T-helper 1 cell treated with Interleukin-12 subunit alpha and Interleukin-12 subunit beta and Interleukin-4 antibody, amounts not matched to agents 30 μg/mL and 1 μg/mL, for 36 hours (primary cell): ENCODE measurements at regions not wholly inside any gene's neighbourhood (a gene's known extent, or its start where the extent isn't known, plus 50 kb on each side); places are given as distances from the start of the nearest gene placed in this dataset.
"Not testable (repeated sequence)": the region's sequence is repeated elsewhere in the genome, so short reads cannot be mapped to it uniquely, and the experiment has no call there.

Experiments
- H3K27ac Mint-ChIP-seq: one replicate; pipeline ENCODE4 v1.8.0; 2021; ENCODE audit warnings: mild to moderate bottlenecking, mixed read lengths
- H3K27me3 Mint-ChIP-seq: one replicate; pipeline ENCODE4 v1.8.0; 2021; ENCODE audit warnings: low read depth, mixed read lengths
- H3K36me3 Mint-ChIP-seq: one replicate; pipeline ENCODE4 v1.8.0; 2021; ENCODE audit warnings: low read depth, mixed read lengths
- H3K4me1 Mint-ChIP-seq: one replicate; pipeline ENCODE4 v1.8.0; 2021; ENCODE audit warnings: low read depth, mixed read lengths
- H3K4me3 Mint-ChIP-seq: one replicate; pipeline ENCODE4 v1.8.0; 2021; ENCODE audit warnings: mild to moderate bottlenecking, moderate library complexity, mixed read lengths
- H3K9me3 Mint-ChIP-seq: one replicate; pipeline ENCODE4 v1.8.0; 2021; ENCODE audit warnings: mixed read lengths

- H3K4me3 Mint-ChIP-seq, H3K4me1 Mint-ChIP-seq, H3K27ac Mint-ChIP-seq, H3K27me3 Mint-ChIP-seq, H3K36me3 Mint-ChIP-seq: not testable (repeated sequence)
- peaks cover 51% of the 10 kb centered on the region for H3K9me3 Mint-ChIP-seq
Observed at GRCh38 chr5:82974346-82974745, 102.8 kb downstream of the TMEM167A start.

GRCh38 chr5:82971901-82972300 is 105.3 kb downstream of the TMEM167A start:
- Mint-ChIP-seq H3K27ac (no peak overlapping the region), H3K4me1 (no peaks in the 10 kb centered on the region), H3K4me3 (no peak overlapping the region), H3K9me3 (peaks cover 59% of the 10 kb centered on the region), H3K27me3 (no peaks in the 10 kb centered on the region), H3K36me3 (peaks cover 4% of the 10 kb centered on the region)

GRCh38 chr5:82971034-82971806 is 106.0 kb downstream of the TMEM167A start:
- not testable (repeated sequence) for H3K27ac Mint-ChIP-seq, H3K4me1 Mint-ChIP-seq, H3K36me3 Mint-ChIP-seq, H3K4me3 Mint-ChIP-seq, H3K27me3 Mint-ChIP-seq
- peaks cover 54% of the 10 kb centered on the region for H3K9me3 Mint-ChIP-seq

- not testable (repeated sequence) for H3K4me1 Mint-ChIP-seq, H3K27me3 Mint-ChIP-seq, H3K27ac Mint-ChIP-seq, H3K36me3 Mint-ChIP-seq, H3K4me3 Mint-ChIP-seq
- peaks cover 36% of the 10 kb centered on the region for H3K9me3 Mint-ChIP-seq
Observed at GRCh38 chr5:82969221-82969976, 107.8 kb downstream of the TMEM167A start.

- no peaks in the 10 kb centered on the region for H3K4me1 Mint-ChIP-seq
- H3K9me3 Mint-ChIP-seq: peaks cover 31% of the 10 kb centered on the region
- no peak overlapping the region for H3K27ac Mint-ChIP-seq
- no peak overlapping the region for H3K4me3 Mint-ChIP-seq
- no peaks in the 10 kb centered on the region for H3K27me3 Mint-ChIP-seq
- H3K36me3 Mint-ChIP-seq: no peaks in the 10 kb centered on the region
Observed at GRCh38 chr5:82967072-82967471, 110.1 kb downstream of the TMEM167A start.

GRCh38 chr5:82959466-82959865 is 117.7 kb downstream of the TMEM167A start:
- Mint-ChIP-seq H3K4me3 (no peak overlapping the region), H3K27ac (no peak overlapping the region), H3K4me1 (no peaks in the 10 kb centered on the region), H3K9me3 (no peaks in the 10 kb centered on the region), H3K27me3 (no peaks in the 10 kb centered on the region), H3K36me3 (no peaks in the 10 kb centered on the region)

- H3K4me1 Mint-ChIP-seq: no peaks in the 10 kb centered on the region
Observed at GRCh38 chr5:82956600-82956999, 120.6 kb downstream of the TMEM167A start.

GRCh38 chr5:82952326-82952725 is 124.9 kb downstream of the TMEM167A start:
- no peaks in the 10 kb centered on the region for H3K27me3 Mint-ChIP-seq
- no peaks in the 10 kb centered on the region for H3K9me3 Mint-ChIP-seq
- no peaks in the 10 kb centered on the region for H3K4me1 Mint-ChIP-seq
- H3K4me3 Mint-ChIP-seq: no peak overlapping the region
- H3K27ac Mint-ChIP-seq: no peak overlapping the region
- H3K36me3 Mint-ChIP-seq: no peaks in the 10 kb centered on the region

More at GRCh38 chr5:82956600-82956999, 120.6 kb downstream of the TMEM167A start:
- H3K36me3 Mint-ChIP-seq: no peaks in the 10 kb centered on the region
- H3K4me3 Mint-ChIP-seq: no peak overlapping the region
- no peaks in the 10 kb centered on the region for H3K9me3 Mint-ChIP-seq
- no peak overlapping the region for H3K27ac Mint-ChIP-seq
- no peaks in the 10 kb centered on the region for H3K27me3 Mint-ChIP-seq

GRCh38 chr5:82944267-82944666 is 132.9 kb downstream of the TMEM167A start:
- H3K27ac Mint-ChIP-seq, H3K27me3 Mint-ChIP-seq, H3K36me3 Mint-ChIP-seq, H3K4me3 Mint-ChIP-seq, H3K4me1 Mint-ChIP-seq: not testable (repeated sequence)
- peaks cover 14% of the 10 kb centered on the region for H3K9me3 Mint-ChIP-seq

GRCh38 chr5:82942083-82942881 is 134.9 kb downstream of the TMEM167A start:
- no peak overlapping the region for H3K4me3 Mint-ChIP-seq
- H3K9me3 Mint-ChIP-seq: peaks cover 14% of the 10 kb centered on the region
- no peaks in the 10 kb centered on the region for H3K4me1 Mint-ChIP-seq
- H3K36me3 Mint-ChIP-seq: no peaks in the 10 kb centered on the region
- H3K27me3 Mint-ChIP-seq: no peaks in the 10 kb centered on the region
- no peak overlapping the region for H3K27ac Mint-ChIP-seq

GRCh38 chr5:82938901-82939725 is 138.1 kb downstream of the TMEM167A start:
- Mint-ChIP-seq H3K9me3 (peaks cover 14% of the 10 kb centered on the region), H3K36me3 (no peaks in the 10 kb centered on the region), H3K4me3 (no peak overlapping the region), H3K27me3 (no peaks in the 10 kb centered on the region), H3K4me1 (no peaks in the 10 kb centered on the region), H3K27ac (no peak overlapping the region)

- not testable (repeated sequence) for H3K27me3 Mint-ChIP-seq, H3K4me1 Mint-ChIP-seq, H3K9me3 Mint-ChIP-seq, H3K27ac Mint-ChIP-seq, H3K4me3 Mint-ChIP-seq, H3K36me3 Mint-ChIP-seq
Observed at GRCh38 chr5:82932473-82933220, 144.5 kb downstream of the TMEM167A start.

- Mint-ChIP-seq H3K27ac (no peak overlapping the region), H3K9me3 (no peaks in the 10 kb centered on the region), H3K4me3 (no peak overlapping the region), H3K4me1 (no peaks in the 10 kb centered on the region), H3K27me3 (no peaks in the 10 kb centered on the region), H3K36me3 (no peaks in the 10 kb centered on the region)
Observed at GRCh38 chr5:82931110-82931509, 146.1 kb downstream of the TMEM167A start.

GRCh38 chr5:82925061-82925411 is 152.2 kb downstream of the TMEM167A start:
- no peak overlapping the region for H3K27ac Mint-ChIP-seq
- H3K4me1 Mint-ChIP-seq: no peaks in the 10 kb centered on the region
- H3K4me3 Mint-ChIP-seq: no peak overlapping the region
- no peaks in the 10 kb centered on the region for H3K27me3 Mint-ChIP-seq
- H3K36me3 Mint-ChIP-seq: no peaks in the 10 kb centered on the region
- no peaks in the 10 kb centered on the region for H3K9me3 Mint-ChIP-seq
